Endothelial cell of umbilical vein (primary cell): ENCODE measurements at regions not wholly inside any gene's neighbourhood (a gene's known extent, or its start where the extent isn't known, plus 50 kb on each side); places are given as distances from the start of the nearest gene placed in this dataset.

ENCODE experiments used
- BruUV-seq: library from RNA; stranded (reverse); fragments of 400-500 nt; replicated peaks from 2 replicates; lab custom pipeline; 2021; lab: Mats Ljungman, UMichigan
- CTCF ChIA-PET: fragments of 300-600, 350-600 bp; sonication (Branson Sonifier 250); formaldehyde crosslinking; loops from one replicate; lab custom pipeline; 2021; ENCODE audit warnings: antibody characterized with exemption, inconsistent platforms; lab: Charles Lee
- POLR2A ChIA-PET: fragments of 300-600, 350-600 bp; sonication (Branson Sonifier 250); formaldehyde crosslinking; loops from one replicate; lab custom pipeline; 2021; ENCODE audit warnings: antibody characterized with exemption, inconsistent platforms; lab: Charles Lee
- DNase-seq: peaks from one replicate; pipeline ENCODE4 v3.0.0-alpha.2; 2011; ENCODE audit warnings: low read depth, low spot score
- FAIRE-seq: peaks from 2 replicates; lab custom pipeline; 2011; peaks lifted over from hg19 to GRCh38; lab: Jason Lieb, UNC
- H2AFZ ChIP-seq: 2 replicates; pipeline ENCODE4 v1.6.0; 2012; ENCODE audit warnings: low read depth, low read length, control low read depth, inconsistent platforms
- H3K27ac ChIP-seq: 2 replicates; pipeline ENCODE4 v1.5.1; 2011; ENCODE audit warnings: low read depth, mild to moderate bottlenecking, control low read depth, low read length, moderate library complexity; ENCODE audit not compliant: insufficient read depth
- H3K27me3 ChIP-seq, 2 experiments: 2 replicates each; pipeline versions ENCODE4 v1.6.0 to v1.6.1; 2011; ENCODE audit warnings: low read length in 2 of 2, mixed read lengths in 1 of 2; ENCODE audit not compliant: control insufficient read depth in 2 of 2, insufficient read depth in 2 of 2
- H3K36me3 ChIP-seq, 2 experiments: 2 replicates in 1 of 2; 3 replicates in 1 of 2; pipeline ENCODE4 v1.5.1; 2011; ENCODE audit warnings: low read length in 2 of 2, mild to moderate bottlenecking in 1 of 2, moderate library complexity in 1 of 2; ENCODE audit not compliant: control insufficient read depth in 2 of 2, insufficient read depth in 2 of 2; ENCODE audit errors: extremely low read depth in 1 of 2
- H3K4me1 ChIP-seq: 3 replicates; pipeline ENCODE4 v1.5.1; 2011; ENCODE audit warnings: mild to moderate bottlenecking, low read length; ENCODE audit not compliant: control insufficient read depth, insufficient read depth; ENCODE audit errors: extremely low read depth
- H3K4me2 ChIP-seq: 2 replicates; pipeline ENCODE4 v1.6.1; 2011; ENCODE audit warnings: low read length, control low read depth, mixed read lengths; ENCODE audit not compliant: insufficient read depth
- H3K4me3 ChIP-seq, 3 experiments: fragments of 200-600 bp in 1 of 3; sonication (generic), shearing (Covaris generic) in 1 of 3; replicated peaks in 1 of 3; 2 replicates each; pipeline ENCODE4 v1.5.1; 2011 to 2016; ENCODE audit warnings: control low read depth in 3 of 3, low read length in 3 of 3, mild to moderate bottlenecking in 2 of 3, inconsistent platforms in 1 of 3, low read depth in 1 of 3, moderate library complexity in 1 of 3; ENCODE audit not compliant: insufficient read depth in 1 of 3
- H3K79me2 ChIP-seq: 2 replicates; pipeline ENCODE4 v1.6.0; 2012; ENCODE audit warnings: low read length, inconsistent platforms; ENCODE audit not compliant: control insufficient read depth, insufficient read depth
- H3K9ac ChIP-seq: replicated peaks from 2 replicates; pipeline ENCODE3; 2011; ENCODE audit warnings: low read length, control low read depth; ENCODE audit not compliant: insufficient read depth; ENCODE audit errors: extremely low read depth
- H3K9me1 ChIP-seq: replicated peaks from 3 replicates; pipeline ENCODE4 v1.6.0; 2011; ENCODE audit warnings: mild to moderate bottlenecking, low read length; ENCODE audit not compliant: control insufficient read depth, insufficient read depth; ENCODE audit errors: extremely low read depth
- H3K9me3 ChIP-seq: replicated peaks from 2 replicates; pipeline ENCODE4 v1.5.1; 2012; ENCODE audit warnings: low read length, inconsistent platforms; ENCODE audit not compliant: control insufficient read depth, insufficient read depth
- H4K20me1 ChIP-seq: replicated peaks from 2 replicates; pipeline ENCODE3; 2011; ENCODE audit warnings: mild to moderate bottlenecking, low read length; ENCODE audit not compliant: control insufficient read depth, insufficient read depth; ENCODE audit errors: extremely low read depth
- EZH2 ChIP-seq: IDR thresholded peaks from 2 replicates; pipeline ENCODE4 v1.6.1; 2012; ENCODE audit warnings: borderline replicate concordance, low read depth, mild to moderate bottlenecking, moderate library complexity, low read length, inconsistent platforms; ENCODE audit not compliant: severe bottlenecking
- FOS ChIP-seq: IDR thresholded peaks from 2 replicates; pipeline ENCODE4 v1.6.1; 2011; ENCODE audit warnings: mild to moderate bottlenecking, low read length, moderate library complexity, borderline replicate concordance; ENCODE audit not compliant: insufficient read depth
- GATA2 ChIP-seq: IDR thresholded peaks from 2 replicates; pipeline ENCODE4 v1.7.0; 2011; ENCODE audit warnings: low read depth, mild to moderate bottlenecking, moderate library complexity, mixed read lengths, low read length; ENCODE audit not compliant: insufficient read length, insufficient read depth
- JUN ChIP-seq: IDR thresholded peaks from 2 replicates; pipeline ENCODE4 v1.6.1; 2011; ENCODE audit warnings: borderline replicate concordance, low read depth; ENCODE audit not compliant: insufficient read length, insufficient read depth
- MYC ChIP-seq: IDR thresholded peaks from one replicate; pipeline ENCODE4 v1.6.1; 2011; ENCODE audit warnings: mild to moderate bottlenecking, low read depth, low read length
- POLR2A ChIP-seq: IDR thresholded peaks from 2 replicates; pipeline ENCODE4 v1.6.1; 2012; ENCODE audit warnings: low read depth, mild to moderate bottlenecking, control low read depth, low read length
- POLR2AphosphoS5 ChIP-seq: IDR thresholded peaks from 2 replicates; pipeline ENCODE4 v1.6.1; 2012; ENCODE audit warnings: low read depth, mild to moderate bottlenecking, control low read depth, low read length, moderate library complexity; ENCODE audit not compliant: insufficient read depth
- dilution Hi-C: fragments of 300-500 bp; cut with MboI; formaldehyde crosslinking; loops from one replicate; pipeline ENCODE4 v1.15.0; 2019; ENCODE audit warnings: low sequenced_read_pairs; ENCODE audit not compliant: extremely low pct_ligation_motif_present
- intact Hi-C: fragments of 100-400 bp; cut with micrococcal nuclease; formaldehyde crosslinking; loops from one replicate; pipeline ENCODE4 v1.10.0; 2022
- TF ChIP-seq, protein P1 (sequence below), 2 donors: IDR thresholded peaks; 1 replicate in 1 of 2; 2 replicates in 1 of 2; pipeline ENCODE4 v1.5.1; 2011; ENCODE audit warnings: low read length in 2 of 2, mild to moderate bottlenecking in 2 of 2, moderate library complexity in 2 of 2, control low read depth in 1 of 2, inconsistent platforms in 1 of 2, low read depth in 1 of 2; ENCODE audit not compliant: insufficient read depth in 1 of 2; ENCODE audit errors: extremely low read depth in 1 of 2
- TF ChIP-seq, protein P2 (sequence below): IDR thresholded peaks from 2 replicates; pipeline ENCODE4 v1.6.1; 2011; ENCODE audit not compliant: insufficient read depth, insufficient read length

DNA sequence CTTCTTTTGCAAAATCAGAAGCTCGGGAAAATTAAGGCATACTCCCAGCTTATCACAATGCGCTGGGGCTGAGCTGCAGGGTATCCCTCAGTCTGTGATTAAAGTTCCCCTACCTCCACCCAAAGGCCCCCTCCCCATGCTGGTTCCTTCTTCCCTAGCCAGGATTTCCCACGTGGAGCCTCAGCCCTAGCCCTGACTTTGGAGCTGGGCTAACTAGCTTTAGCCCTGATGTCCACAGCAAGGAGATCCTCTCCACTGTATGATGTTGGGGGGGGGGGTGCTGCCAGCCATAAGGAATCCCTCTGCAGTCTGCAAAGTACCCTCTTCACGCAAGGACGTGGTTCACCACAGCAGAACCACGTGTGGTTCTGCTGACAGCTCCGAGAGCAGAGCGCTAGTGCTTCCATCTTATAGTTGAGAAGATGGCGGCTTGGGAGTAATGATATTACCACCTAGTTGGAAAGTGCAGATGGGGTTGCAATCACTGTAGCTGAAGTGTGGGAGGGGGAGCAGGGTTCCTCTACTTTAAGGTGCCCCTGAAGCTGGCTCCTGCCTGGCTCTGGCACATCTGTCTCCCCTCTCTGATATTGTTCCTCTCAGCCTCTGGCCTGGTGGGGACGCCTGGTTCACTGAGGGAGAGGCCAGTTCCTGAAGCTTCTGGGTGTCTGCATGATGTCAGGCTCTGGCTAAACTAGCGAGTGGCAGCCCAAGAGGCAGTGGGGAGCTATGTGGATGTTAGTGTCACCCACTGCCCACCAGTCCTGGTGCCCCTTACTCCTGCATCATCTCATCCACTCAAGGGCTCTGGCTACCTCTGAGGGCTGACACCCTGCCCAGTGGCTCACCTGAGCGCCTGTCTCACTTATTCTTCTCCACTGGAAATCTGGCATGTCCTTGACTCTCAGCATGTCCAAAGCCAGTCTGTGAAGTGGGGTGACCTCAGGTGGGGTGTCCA is 270.7 kb downstream of the RPS24 start:
- Histone ChIP-seq H2AFZ (no peak overlapping the region), H3K27me3 (peaks cover 8 to 11% of the 10 kb centered on the region in 2 experiments), H3K79me2 (no peaks in the 10 kb centered on the region), H4K20me1 (no peaks in the 10 kb centered on the region), H3K27ac (no peak overlapping the region), H3K36me3 (no peaks in the 10 kb centered on the region), H3K4me1 (peaks cover 7% of the 10 kb centered on the region), H3K9me3 (no peaks in the 10 kb centered on the region), H3K9me1 (no peaks in the 10 kb centered on the region), H3K4me2 (no peak overlapping the region), H3K9ac (no peak overlapping the region), H3K4me3 (no peak overlapping the region)
- TF ChIP-seq JUN (no peak), EZH2 (no peak), GATA2 (no peak), POLR2AphosphoS5 (no peak), FOS (no peak), MYC (no peak), POLR2A (no peak)
- TF ChIP-seq, protein P1, sequence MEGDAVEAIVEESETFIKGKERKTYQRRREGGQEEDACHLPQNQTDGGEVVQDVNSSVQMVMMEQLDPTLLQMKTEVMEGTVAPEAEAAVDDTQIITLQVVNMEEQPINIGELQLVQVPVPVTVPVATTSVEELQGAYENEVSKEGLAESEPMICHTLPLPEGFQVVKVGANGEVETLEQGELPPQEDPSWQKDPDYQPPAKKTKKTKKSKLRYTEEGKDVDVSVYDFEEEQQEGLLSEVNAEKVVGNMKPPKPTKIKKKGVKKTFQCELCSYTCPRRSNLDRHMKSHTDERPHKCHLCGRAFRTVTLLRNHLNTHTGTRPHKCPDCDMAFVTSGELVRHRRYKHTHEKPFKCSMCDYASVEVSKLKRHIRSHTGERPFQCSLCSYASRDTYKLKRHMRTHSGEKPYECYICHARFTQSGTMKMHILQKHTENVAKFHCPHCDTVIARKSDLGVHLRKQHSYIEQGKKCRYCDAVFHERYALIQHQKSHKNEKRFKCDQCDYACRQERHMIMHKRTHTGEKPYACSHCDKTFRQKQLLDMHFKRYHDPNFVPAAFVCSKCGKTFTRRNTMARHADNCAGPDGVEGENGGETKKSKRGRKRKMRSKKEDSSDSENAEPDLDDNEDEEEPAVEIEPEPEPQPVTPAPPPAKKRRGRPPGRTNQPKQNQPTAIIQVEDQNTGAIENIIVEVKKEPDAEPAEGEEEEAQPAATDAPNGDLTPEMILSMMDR (IDR thresholded peaks at IDR 0.05; ENCODE audit: extremely low read depth in 1 of 2, insufficient read depth in 1 of 2, low read depth in 1 of 2, low read length in 2 of 2): no peak
- TF ChIP-seq, protein P2, sequence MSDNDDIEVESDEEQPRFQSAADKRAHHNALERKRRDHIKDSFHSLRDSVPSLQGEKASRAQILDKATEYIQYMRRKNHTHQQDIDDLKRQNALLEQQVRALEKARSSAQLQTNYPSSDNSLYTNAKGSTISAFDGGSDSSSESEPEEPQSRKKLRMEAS: no peak
- intact Hi-C loops: loop anchor here (5.0 kb wide), 2 partner anchors 257 to 893 kb away; no protein-coding TSS in a partner anchor
- BruUV-seq: no TSS peak
- dilution Hi-C loops: no loop called here
- FAIRE-seq (no peak), DNase-seq (no peak)
- ChIA-PET CTCF (interaction anchor here (0.6 to 2.9 kb wide), 6 partner anchors 8 to 892 kb away, joined by 3 to 15 read pairs (median 5); no protein-coding TSS in a partner anchor), POLR2A (interaction anchor here (0.6 kb wide), 1 partner anchor 321 kb away, joined by 3 read pairs; no protein-coding TSS in a partner anchor)
